HG03457 (cell line): ENCODE measurements at regions not wholly inside any gene's neighbourhood (a gene's known extent, or its start where the extent isn't known, plus 50 kb on each side); places are given as distances from the start of the nearest gene placed in this dataset.

ENCODE experiments used
- ATAC-seq: cut with Tn5 transposase; IDR thresholded peaks from one replicate; pipeline ENCODE4 v1.9.1; 2021; ENCODE audit warnings: moderate number of reproducible peaks; ENCODE audit not compliant: unreplicated experiment

DNA sequence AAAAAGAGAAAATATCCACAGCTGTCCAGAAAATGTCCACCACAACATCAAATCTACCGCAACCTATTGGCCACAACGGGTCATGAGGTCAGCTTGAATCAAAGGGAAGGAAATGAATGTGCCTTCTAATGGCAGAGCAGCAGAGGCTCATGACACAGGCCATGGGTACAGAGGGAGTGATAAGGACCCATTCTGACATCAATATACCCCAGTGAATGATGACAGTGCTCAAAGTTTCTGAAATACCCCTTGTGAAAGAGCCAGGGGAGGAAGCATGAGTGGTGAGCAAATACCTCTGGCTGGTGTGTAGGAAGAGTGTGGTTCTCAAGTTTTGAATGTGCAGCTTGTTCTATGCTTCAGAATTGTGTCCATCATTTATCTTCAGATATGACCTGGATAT, 348.2 kb downstream of the IRX1 start:
- ATAC-seq, result no peak

DNA sequence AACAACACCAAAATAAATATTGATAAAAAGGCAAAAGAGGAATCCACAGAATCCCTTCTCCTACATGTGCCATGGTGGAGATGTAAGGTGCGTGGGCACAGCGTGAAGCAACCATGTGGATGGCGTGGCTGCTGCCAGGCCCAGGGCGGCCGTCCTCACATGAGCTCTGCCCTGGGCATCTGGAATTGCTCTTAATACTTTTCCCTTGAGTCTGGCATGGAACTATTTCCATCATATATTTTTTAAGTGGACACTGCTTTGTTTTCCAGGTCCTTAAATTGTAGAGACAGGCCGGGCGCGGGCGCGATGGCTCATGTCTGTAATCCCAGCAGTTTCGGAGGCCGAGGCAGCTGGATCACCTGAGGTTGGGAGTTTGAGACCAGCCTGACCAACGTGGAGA, 349.3 kb downstream of the IRX1 start:
- no peak for ATAC-seq

DNA sequence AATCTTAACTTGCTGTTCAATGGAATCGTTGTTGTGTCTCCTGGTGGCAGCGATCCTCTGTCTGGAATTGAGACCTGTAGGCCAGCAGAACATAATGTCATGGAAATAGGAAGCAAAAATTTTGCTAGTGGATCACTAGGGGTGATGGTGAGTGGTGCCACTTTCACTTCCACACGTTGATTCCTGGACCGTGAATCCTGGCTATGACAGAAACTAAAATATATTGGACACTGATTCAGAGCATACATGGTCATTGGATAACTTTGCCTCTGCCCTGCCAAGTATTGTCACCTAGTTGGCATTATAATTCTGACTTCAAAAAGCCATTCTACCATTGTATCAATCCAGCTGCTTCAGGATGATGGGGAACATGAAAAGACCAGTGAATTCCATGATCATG, 353.2 kb downstream of the IRX1 start:
- no peak for ATAC-seq

DNA sequence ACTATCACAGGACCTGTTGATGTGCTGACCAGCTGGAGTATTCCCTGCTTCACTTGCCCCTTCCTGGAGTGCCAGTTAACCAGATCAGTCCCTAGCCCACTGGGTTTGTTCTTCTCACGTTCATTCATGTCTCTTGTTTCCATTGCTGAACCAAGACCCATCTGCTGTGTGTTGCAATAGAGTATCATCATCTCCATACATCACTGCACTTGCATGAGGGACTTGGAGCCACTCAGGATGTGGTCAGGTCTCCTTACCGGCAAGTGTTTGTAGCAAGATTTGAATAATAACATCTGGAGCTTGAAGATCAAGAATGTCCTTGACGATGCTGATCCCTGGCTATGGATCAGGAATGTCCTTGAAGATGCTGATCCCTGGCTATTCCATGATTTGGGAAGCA, 358.6 kb downstream of the IRX1 start:
- ATAC-seq, result no peak

DNA sequence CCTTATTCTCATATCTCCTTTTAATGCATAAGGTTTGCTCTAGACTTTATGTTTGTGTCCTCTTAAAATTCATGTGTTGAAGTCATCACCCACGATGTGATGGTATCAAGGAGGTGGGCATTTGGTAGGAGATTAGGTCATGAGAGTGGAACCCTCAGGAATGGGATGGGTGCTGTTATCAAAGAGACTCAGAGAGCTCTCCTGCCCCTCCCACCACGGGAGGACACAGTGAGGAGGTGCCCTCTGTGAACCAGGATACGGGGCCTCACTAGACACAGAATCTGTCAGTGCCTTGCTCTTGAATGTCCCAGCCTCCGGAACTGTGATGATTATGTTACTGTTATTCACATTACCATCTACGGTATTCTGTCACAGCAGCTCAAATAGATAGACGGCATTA, 359.0 kb downstream of the IRX1 start:
- ATAC-seq, result no peak

DNA sequence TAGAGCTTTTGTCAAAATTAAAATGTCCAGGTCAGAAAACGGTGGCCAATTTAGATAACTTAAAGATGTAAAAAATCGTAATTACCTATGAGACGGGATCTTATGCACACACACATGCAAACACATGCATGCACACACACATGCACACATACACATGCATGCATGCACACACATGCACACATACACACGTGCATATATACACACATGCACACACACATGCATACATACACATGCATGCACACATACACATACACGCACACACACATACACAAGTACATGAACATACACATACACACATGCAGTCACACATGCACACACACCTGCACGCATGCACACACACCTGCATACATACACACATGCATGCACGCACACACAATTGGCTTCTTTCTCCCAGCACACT, 362.0 kb downstream of the IRX1 start:
- no peak for ATAC-seq

DNA sequence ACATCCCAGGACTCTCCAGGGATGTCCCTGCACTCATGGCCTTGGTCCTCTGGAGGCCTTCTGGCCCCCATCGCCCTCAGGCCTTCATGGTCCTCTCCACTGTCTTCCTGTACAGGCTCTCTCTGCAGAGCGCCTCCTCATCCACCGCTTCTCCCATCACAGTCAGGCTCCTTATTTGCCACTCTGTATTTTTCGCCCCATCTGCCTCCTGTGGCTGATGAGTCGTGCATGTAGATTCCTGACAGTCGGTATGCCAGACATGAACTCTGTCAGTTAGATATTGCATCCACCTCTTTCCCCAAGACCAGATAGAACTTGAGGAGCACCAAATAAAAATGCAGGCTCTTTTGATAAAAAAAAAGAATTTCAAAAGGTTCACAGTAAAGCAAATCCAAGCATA, 362.8 kb downstream of the IRX1 start:
- no peak for ATAC-seq

DNA sequence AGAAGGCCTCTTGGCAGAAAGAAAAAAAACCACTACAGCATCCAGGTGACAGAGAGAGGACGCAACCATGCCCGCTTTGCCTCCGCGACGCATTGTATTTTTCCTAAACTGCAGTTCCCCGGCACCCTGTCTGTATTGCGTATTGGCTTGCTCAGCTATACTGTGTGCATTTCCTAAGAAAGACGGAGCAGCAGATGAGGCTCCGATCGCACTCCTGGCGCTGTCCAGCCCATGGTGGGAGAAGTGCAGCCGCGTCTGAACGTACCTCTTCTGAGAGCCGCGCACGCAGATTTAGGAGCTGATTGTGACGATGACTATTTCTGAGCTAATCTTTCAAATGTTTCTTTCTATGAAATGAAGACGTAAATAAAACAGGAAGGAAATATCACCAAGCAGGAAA, 366.5 kb downstream of the IRX1 start:
- no peak for ATAC-seq

DNA sequence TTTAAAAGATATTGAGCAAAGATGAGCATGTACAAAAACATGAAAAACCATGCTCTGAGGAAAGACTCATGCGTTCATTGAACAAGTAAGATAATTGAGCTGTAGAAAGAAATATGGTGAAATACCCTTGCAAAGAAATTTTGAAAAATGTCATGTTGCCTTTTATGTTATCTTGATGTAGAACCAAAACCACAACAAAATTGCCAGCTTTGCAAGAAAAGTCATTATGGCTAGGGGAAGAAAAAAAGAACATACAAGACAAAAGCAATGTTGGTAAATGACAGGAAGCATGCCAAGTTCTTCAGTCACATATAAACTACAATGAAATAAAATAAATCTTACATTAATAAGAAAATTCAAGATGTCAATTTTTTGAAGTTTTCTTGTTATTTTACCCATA, 368.0 kb downstream of the IRX1 start:
- ATAC-seq, result no peak

DNA sequence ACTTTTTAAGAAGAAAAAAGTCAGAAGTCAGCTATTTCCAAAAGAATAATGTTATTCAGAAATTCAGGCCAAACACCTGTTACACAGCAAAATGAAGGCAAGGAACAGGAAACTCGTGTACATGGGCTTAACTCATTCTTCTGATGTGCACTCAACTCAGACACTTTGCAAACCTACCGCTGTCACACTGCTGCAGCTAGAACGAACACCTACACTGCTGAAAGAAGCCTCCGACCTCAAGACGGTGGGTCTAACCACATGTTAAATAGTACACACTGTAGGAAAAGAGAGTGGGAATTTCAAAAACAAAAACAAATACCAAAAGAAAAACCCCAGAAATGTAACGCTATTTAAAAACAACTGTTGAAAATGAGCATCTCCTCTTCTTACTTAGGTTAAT, 384.5 kb downstream of the IRX1 start:
- no peak for ATAC-seq

DNA sequence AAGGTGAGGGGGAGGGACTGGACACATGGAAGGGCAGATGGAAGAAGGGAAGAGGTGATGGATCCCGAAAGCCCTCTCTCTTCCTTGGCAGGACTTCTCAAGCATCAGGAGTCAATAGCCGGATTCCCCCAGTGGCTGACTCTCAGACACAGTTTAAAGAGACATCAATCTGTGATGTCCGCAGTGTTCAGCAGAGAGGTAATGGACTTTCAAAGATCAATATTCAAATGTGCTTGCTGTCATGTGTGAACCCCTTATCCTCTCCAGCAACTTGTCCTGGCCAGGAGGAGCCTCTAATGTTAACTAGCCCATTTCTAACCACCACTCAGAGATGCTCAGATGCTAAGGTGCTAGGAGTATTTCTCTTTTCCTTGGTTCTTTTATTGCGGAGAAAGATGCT, 392.2 kb downstream of the IRX1 start:
- ATAC-seq, result no peak

DNA sequence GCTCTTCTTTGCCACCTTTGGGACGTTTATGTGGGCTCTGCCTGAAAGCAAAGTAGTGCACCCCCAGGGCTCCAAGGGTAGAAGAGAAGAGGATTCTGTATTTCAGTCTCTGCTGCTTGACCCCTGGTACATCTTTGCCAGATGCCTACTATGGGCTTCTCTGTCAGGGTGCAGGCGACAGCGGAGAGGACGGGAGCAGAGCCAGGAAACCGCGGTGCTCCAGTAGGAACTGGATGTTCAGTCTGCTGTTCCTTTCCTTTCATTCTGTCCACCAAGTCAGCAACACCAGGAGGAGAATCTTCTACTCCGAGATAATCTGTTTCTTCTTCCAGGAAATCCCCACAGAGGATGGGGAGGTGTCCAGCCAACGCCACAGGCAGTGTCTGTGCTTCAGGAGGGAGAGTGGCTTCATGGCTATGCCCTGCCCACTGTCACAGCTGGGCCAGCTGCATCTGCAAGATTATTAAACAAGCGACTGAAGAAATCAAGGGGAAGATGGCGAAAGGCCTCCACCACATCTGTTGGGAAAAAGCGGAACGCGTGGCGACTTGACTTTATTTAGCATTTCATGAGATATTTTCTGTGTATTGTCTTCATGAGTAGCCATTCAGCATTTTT, 398.3 kb downstream of the IRX1 start:
- ATAC-seq, result no peak

DNA sequence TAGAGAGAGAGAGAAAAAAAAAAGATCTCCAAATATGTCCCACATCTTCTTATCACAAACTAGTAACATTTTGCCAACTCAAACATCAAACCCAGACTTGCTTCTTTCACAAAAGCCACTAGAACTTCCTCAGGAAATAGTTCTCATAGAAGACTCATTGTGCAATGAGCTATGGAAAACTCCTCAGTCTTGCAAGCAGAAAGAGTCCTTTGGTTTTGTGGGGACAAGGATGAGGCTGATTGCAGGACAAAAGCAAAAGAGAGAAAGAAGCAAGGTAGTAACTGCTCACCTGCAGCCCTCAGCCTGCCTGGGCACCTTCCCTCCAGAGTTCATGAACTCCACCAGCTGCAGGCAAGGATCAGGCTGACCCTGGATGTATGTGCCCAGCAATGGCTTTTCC, 399.0 kb downstream of the IRX1 start:
- ATAC-seq, result no peak

DNA sequence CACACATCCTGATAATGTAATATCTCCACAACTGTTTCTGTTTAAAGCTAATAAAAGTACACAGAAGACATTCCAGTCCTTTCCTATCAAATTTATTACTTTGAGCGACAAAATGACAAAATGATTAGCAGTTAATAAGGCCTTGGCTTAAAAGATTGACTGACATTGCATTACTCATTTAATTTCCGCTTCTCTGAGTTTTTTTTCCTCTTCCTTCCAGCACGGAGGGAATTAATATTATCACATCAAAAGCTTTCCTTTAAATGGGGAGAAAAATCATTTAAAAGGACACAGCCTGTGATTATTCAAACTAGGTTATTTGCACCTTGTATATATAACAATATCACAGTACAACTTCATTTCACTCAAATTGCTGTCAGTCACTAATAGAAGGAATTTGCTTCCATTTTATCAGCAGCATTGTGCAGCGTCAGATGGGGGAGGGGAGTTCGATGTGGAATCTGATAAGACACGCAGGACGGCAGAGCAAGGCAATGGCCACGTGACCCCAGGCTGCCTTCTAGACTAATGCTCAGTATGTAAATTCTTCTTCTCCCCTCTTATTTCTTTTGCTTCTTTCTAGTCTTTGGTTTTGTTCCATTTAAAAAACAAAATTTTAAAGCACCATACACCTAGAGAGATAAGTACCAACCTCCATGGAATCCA, 400.5 kb downstream of the IRX1 start:
- ATAC-seq, result no peak

DNA sequence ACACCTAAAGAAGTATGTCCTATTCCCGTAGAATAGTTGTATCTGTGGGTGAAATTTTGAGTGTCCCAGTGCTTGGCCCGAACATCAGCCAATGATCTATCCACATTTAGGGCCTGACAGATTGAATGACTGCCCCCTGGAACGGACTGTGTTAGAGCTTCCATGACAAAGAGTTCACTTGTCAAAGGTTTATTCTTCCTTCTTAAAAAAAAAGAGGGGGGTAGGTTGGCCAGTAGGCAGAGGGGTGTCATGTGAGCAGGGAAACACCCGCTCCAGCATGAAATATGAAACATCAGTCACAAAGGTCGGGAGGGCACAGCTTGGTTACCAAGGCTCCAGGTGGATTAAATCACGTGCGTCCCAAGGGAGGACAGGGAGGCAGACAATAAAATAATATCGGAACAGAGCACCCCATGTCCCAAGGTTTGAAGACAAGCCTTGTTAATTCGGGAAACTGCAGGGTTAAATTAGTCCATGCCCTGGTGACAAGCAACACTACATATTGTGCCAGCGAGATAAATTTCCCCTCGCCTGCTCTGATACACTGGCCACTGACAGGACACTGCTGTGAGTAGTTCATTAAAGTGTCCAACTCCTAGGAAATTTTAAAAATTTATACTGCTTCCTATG, 401.2 kb downstream of the IRX1 start:
- no peak for ATAC-seq

DNA sequence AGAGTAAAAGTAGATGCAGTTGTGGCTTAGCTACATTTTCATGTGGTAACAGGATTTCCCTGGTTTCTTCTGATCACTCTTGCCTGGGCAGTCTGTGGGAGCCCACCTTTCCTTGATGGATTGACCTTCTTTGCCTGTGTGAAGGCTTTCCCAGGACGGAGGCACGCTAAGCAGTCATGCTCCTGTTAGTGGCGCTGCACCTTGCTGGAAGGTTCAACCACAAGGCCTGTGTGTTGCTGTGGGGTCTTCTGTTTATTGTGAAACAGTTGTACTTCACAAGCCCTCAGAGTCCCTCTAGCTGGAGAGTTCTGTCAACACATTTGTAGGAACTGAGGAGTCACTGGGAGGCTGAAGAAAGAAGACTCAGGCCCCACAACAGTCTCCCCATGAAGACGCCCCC, 402.0 kb downstream of the IRX1 start:
- ATAC-seq, result no peak

DNA sequence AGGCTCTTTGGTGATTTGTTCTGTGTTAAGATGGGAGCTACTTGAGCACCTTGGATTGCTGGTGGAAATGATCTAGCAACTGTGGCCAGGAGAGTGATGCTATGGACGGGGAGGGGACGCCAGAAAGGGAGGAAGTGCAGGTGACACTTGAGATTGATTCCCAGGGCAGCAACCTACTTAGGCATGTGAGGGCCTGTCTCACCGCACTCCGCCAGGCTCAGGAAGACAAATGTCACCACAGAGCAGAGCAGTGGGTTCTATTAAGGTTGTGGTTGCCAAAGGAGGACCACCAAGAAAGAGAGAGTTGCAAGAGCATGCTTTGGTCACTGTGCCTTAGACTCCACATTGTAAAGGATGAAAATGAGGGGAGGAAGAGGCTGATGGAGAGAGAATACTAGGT, 404.3 kb downstream of the IRX1 start:
- ATAC-seq, result no peak

DNA sequence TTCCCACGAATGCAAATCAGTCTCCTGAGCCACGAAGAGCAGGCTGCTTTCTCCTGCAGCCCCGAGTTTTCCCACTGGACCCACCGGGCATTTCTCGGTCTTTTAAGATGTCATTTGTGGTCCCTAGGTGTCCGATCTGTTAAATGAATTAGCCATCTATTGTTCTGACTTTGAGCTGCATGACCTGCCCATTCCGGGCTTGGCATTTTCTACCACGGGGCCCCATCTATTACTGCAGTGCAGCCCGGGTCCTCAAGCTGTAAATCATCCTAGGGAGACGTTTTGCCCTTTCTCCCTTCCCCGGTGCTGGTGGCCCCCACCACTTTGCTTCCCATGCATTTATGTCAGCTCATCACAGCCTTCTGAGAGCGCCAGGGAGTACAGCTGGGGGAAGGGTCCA, 405.4 kb downstream of the IRX1 start:
- no peak for ATAC-seq

DNA sequence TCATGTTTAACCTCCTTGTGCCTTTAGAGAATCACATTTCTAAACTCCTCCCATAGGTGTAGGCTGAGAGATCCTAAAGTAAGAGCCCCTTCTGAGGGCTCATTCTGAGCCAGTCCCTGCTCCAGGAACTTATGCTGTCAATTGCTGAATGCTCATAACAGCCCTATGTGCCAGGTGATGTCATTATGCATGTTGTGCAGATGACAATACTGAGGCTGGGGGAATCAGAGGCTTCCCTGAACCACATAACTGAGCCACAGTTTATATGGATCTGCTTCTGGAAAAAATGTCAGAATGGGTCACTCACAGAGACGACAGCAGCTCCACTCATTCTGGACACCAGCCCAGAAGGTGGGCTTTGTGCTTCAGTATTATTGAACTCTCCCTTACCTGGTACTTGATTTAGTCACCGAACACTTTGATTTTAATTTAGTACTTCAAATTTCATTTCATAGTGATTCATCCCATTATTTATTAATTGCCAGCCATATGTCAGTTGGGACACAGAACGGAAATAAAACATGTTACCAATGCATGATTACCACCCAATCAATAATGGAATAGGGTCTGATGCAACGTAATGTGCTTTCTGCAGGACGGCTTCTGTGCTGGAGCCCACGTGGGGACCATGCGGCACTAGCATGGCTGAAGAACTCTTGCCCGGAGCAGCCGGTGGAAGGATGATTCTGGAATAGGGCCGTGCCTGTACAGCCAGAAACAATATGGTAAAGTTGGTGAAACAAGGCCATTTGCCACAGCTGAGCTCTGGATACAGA, 406.3 kb downstream of the IRX1 start:
- ATAC-seq, result no peak

DNA sequence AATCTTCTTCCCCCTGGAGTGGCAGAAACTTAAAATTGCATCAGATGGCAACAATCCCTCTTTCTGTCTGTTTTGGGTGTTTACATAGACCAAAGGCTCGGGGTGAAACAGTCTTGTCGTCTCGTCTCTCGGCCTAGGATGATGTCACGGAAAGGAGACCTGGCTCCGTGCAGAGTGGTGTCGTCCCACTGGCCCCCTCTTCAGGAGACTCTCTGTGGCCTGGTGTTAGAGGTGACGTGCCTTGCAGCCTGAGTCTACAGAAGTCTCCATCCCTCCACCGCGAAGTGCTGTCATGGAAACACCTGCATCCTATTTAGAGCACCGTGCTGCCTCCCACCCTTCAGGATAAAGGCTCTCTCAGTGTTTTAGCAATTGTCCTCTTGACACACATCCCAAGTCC, 409.7 kb downstream of the IRX1 start:
- no peak for ATAC-seq

DNA sequence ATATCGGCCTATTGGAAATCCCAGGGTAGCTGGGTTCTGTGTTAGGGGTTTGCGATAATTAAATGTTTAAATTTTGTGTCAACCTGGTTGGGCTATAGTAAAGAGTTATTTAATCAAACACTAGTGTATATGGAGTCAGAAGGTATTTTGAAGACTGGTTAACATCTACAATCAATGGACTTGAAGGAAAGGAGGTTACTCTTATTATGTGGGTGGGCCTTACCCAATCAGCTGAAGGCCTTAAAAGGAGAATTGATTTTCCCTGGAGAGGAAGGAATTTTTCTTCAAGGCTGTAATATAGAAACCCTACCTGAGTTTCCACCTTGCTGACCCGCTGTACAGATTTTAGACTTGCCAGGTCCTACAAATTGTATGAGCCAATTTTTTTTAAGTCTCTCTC, 411.4 kb downstream of the IRX1 start:
- ATAC-seq, result no peak

DNA sequence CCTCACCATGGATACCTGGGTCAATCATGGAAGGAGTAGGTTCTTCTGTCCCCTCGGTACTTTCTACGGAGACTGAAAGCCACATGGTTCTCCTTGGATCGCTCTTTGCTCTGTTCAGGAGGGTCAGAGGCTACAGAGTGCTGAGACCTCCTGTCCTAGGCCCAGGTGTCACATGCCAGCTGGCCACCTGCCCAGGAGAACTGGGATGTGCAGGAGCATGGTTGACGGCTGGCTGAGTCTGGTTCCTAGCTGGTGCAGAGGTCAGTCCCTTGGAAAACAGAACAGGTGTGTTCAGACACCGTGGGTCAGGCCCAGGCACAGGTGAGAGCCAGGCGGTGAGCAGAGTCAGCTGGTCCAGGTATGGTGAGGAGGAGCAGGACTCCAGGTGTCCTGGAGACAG, 416.3 kb downstream of the IRX1 start:
- no peak for ATAC-seq
